ENCODE measurements at regions not wholly inside any gene's neighbourhood (a gene's known extent, or its start where the extent isn't known, plus 50 kb on each side); places are given as distances from the start of the nearest gene placed in this dataset.
A peak's percentile ranks its signal among the peaks of the same experiment; 100 is the strongest.

DNA sequence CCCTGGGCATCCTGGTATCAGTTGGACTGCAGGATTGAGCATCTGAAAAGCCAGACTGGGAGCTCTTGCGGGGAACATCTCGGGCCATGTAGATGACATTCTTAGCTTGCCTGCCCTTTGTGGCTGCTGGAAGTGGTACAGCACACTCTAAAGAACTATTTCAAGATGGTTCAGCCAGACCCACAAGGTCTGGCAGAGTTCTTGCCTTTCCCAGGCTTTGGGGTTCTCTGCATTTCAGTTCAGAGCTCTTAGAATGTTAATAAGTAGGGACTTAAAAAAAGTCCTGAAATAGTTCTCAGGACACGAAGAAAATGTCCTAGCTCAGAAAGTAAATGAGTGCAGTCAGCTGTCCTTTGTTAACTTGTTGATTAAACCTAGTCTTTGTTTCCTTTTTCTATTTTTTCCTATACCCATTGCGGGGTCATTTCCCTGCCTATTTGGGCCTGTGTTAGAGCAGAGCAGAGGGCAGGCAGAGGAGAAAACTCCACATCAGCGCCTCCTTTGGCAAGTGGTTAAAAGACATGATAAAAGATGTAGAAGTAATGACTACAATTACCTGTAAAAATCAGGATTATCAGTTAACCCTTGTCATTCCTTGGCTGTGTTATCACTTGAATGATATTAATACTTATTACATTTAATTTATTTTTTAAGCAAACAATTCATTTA, 291.5 kb downstream of the ZSWIM6 start:
- peak; percentile 17 for DNase-seq

DNA sequence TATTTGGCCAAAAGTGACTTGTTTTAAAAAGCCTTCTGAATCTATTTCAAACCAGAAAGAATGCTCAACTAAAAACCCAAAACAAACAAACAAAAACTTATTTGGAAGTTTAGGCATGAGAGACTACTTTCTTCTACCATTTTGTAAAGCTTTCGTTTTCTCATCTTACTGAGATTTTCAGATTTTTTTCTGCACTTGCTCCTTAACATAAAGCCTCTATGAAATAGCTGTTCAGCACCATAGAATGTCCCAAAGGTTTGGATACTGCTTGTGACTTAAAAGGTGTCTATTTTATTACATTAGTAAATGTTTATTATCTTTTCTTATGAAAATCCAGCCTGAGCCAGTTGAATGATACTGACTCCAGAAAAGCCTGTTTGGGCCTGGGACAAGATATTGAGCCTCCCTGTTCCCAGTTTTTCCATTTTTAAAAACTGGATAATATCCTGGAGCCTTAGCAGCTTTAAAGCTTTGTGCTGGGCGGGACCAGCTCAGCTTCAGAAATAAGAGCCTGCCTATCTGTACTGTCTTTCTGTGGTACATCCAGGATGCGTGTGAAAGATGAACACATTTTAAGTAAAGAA, 292.6 kb downstream of the ZSWIM6 start:
- no peak for DNase-seq

DNA sequence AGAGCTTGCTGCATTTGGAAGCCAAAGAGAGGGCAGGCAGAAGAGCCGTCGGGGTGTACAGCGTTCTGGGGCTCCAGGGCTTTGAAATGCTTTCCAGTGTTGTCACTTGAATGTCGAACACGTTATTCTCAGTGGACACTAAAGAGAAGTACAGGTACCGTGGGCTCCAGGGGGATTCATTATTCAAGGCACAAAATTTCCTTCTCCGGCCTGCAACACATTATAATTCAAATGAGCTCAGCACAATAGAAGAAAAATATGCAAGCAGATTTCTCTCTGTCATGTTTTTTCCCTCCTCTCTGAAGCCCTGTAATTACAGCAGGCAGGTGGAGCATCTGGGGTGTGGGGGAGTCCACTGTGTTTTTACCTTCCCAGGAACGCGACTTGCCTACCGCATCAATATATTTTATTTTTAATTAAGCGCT, 293.1 kb downstream of the ZSWIM6 start:
- DNase-seq = no peak

DNA sequence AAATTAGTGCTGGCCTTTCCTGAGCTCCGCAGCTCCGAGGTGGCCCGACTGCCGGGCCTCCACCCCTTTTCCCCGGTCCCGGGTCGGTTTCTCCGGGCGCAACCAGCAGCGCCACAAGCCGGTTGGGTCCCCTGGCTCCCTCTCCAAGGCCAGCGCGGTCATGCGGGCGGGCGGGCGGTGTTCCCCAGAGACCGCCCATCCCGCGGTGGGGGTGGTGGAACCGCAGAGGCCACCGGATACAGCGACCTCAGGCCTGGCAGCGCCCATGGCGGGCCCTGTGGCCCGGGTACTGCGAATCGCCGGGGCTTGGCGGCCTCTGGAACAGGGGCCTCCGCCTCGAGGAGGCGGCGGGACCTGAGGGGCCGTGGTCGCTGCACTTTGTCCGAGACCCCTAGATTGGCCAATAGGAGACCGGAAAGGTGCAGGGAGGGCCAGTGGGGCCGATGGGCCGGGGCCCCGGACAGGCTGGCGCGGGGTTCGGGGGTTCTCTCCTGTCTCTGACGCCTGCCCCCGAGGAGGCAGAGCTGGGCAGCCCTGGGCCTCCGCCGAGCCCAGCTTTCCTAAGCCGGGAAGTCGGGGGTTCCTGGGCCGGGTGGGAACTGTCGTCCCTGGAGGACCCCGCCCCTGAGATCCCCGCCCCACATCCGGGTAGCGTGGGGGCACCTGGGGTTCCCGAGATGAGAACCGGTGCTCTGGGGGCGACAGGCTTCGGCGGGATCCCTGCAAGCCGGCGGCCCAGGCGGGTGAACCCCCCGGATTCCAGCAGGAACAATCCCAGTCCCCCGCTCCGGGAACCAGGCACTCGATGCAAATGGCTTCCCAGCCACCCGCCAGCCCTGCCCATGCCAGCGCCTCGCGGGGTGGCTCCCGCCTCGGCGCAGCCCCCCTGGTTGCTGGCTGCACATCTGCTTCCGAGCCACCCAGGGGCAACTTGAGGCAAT, 293.9 kb downstream of the ZSWIM6 start:
- no peak for DNase-seq

DNA sequence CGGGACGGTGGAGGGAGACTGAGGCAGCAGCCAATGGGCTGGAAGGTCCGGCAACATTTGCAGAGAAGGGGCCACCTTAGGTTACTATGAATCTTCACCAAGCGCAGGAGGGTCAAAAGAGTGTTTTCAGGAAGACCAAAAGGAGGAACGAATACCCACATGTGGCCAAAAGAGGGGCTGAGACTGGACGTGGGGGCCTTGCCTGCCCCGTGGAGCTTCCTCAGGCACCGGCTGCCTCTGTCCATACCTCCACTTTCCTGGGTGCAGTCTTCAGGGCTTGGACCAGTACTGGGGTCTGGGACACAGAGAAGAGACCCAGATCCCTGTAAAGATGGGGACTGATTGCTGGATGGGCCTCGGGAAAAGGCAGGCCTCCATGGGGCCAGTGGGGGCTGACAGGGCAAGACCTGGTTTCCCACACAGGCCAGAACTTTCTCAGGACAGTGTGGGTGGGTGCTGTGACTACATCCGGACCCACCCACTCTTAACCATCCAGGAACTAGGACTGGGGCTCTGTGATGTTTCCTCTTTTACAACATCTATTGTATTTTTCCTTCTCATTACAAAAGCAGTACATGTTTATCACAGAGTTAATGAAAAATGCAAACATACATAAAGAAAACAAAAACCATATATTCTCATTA, 294.7 kb downstream of the ZSWIM6 start:
- DNase-seq = no peak

DNA sequence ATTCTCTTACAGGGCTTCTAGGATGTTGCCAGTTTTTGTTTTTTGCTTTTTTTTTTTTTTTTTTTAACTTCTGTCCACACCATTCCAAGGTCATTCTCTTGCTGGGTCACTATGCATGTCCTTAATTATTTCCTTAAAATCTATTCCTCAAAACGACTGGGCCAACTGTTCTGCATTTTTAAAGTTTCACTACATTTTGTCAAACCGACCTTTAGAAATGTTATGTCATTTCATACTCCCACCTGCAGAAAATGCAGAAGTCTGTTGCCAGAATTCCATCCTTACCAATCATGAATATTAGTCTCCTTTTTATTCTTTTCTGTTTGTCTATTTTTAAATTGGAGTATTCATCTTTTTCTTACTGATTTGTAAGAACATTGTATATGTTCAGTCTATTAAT, 295.5 kb downstream of the ZSWIM6 start:
- no peak for DNase-seq

DNA sequence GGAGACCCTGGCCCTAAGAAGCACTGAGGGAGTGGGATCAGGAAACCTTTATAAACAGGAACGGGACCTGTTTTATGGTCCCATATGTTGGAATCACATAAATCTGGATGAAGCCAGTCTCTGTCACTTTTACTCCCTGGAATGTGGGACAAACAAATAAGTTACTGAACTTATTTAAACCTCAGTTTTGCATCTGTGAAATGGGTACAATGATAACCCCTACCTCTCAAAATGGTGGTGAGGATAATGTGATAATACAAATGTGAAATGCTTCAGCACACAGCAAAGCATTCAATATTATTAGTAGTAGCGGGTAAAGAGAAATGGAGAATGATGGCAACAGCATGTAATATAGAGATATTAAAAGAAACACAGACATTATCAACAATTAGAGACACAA, 298.9 kb downstream of the ZSWIM6 start:
- DNase-seq = no peak

DNA sequence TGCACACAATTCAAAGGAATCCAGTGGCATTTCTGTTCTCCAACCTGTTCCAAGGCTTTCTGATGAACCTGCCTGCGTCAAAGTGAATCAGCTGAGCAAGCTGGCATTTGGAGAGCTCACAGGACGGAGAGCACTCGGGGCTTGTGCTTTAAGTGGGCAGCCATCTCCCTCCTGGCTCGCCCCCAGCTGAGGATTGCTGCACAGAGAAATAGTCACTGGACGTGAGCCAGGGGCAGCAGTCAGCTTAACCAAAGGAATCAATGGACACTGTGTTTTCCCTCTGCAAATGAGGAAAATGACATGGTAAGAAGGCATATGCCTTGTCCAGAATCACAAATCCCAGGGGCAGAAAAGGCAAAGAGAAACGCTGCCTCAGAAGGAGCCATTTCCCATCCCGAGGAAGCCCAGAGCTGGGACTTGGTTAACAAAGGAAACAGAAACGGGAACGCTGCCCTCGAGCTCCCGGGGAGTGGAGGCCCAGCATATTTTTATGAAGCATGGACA, 299.4 kb downstream of the ZSWIM6 start:
- DNase-seq = no peak

DNA sequence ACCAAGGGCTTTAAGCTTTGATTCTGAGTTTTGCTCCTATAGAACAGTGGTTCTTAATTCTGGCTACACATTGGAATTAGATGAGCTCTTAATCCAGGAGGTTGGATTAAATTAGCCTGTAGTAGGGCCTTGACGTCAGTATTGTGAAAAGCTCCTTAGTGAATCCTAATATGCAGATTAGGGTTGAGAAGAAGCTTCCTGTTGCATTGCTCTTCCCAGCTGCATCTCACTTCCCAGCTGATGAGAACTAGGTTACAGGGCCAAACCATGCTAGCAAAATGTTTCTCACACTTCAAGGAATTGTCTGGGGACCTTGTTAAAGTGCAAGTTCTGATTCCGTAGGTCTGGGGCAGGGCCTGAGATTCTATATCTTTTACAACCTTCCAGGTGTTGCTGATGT, 300.0 kb downstream of the ZSWIM6 start:
- peak; percentile 84 for DNase-seq

DNA sequence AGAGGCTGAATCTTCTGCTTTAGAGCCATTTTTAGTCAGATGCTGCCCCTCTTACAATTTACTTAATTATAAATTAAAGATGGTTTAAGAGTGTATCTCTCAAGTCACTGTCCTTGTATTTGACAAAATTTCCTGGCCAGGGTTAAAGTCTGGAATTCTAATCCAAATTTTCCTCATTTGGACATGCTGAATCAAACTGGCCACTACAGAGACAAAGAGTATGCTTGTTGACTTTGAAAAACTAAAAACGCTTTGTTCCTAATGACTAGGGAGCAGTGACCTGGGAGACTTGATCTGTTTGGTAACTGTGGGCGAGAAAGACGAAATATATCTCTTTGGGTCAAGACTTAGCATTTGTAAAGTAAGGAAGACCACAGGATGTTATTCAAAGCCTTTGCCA, 303.2 kb downstream of the ZSWIM6 start:
- no peak for DNase-seq

DNA sequence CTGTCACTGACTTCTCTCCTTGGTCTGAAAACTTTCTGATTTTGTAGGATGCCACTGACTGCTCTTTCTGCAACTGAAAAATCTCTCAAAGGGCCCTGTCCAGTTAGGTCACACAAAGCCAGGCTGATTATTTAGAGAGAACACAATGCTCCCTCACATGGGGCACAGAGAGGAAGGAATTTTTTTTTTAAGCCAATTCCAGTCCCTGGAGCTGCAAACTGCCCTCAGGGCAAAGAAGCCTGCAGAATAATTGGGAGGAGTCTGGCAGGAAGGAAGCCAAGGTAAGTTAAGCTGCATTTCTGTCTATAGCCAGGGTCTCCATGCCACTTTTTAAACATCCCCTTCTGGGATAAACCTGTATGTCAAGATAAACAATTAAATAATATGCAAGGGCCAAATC, 305.5 kb downstream of the ZSWIM6 start:
- no peak for DNase-seq

DNA sequence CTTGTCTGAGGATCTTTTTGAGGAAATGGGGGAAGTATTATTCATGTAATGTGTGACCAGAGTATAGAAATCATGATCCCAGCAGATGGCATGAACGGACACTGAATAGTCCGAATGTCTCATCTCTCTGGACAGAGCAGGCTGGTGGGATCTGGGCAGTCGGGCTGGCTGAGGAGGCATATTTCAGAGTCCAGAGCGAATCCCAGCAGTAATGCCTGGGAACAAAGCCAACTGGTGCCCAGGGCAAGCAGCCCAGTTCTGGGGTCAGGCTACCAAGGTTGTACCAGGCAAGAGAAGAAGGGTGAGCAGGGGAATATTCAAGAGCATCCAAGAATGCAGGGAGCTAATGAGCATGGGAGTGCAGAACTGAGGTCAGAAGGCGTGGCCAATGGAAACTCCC, 306.4 kb downstream of the ZSWIM6 start:
- DNase-seq = no peak

DNA sequence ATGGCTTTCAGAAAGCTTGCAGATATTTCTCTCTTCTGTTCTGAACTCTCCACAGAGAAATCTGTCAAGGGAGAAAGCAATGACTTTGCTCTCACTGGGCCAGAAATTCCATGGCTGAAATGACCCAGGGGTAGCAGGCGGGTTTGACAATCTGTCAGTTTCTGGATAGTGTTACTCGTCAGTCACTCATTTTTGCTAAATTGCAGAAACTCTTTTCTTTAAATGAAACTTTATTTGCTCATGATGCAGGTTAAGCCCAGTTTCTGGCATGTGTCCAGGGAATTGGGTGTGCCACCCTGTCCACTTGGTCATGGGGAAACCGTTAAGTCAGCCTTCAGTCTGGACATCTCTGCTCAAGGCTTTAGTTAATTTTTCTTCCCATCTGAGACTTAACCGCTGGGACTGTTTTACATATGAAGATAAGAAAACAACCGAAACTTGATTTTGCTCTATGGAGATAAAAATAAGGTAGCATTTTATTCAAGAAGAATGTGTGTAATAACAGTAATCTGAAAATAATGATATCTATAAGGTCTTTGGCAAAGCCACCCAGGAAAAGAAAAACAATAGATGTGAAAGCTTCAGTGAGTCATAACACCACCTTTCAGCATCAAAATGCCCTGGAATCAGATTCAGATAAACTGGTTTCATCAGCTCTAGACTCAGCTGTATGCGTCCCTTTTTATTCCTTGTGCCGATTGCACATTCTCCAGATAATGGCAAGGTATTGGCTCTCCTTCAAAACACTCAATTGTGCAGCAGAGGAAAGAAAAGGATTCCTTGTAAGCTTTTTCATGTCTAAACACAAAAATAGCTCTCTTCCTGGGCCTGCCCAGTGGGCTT, 308.3 kb downstream of the ZSWIM6 start:
- no peak for DNase-seq

DNA sequence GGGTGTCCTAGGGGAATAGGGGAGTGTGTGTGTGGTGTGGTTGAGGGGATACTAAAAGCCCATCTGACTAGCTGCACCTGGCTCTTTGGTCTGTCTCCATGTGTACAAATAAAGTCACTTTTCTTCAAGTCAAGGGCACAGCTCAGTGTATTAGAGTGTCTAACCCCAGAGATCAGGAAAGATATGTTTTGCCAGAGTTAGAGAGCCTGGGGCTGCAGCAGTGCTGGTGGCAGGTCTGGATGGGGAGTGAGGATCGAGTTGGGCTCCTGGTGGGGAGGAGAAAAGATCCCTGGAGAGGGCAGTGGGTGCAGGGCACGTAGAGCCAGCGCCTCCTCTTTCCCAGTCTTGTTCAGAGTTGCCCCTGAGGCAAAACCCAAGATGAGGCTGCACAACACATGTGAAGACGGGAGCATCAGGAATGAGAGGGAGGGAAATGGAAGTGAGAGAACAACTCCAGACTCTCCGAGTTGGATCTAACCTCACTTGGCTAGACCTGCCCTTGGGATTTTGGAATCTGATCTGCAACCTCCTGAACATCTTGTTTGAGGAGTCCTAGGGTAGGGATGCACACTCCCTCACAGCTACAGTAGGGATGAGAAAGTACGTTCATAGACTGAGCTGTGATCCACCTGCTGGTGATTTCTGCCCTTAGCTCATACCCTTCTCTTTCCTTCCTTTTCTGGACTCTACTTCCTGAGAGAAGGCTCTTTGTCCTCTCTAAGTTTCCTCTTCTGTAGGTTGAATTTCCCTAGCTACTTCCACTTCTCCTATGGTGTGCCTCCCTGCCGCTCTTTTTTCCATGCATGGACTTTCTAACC, 309.9 kb downstream of the ZSWIM6 start:
- DNase-seq = peak; percentile 3

DNA sequence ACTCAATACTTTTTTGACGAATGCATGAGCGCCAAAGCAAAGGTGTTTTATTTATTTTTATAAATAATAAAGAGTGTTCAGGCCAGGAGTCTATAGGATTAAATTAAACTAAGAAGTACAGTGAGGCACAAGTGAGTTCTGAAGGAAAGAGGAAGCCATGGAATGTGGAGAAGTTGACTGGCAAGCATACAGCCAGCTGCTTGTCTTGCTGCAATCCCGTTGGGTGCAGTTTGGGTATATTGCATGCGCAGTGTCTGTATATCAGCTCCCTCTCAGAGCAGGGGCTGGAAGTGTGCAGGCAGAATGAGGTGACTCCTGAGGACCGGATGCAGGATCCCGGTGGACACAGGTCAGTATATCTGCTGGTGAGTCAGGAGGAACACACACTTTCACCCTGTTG, 315.6 kb downstream of the ZSWIM6 start:
- no peak for DNase-seq

DNA sequence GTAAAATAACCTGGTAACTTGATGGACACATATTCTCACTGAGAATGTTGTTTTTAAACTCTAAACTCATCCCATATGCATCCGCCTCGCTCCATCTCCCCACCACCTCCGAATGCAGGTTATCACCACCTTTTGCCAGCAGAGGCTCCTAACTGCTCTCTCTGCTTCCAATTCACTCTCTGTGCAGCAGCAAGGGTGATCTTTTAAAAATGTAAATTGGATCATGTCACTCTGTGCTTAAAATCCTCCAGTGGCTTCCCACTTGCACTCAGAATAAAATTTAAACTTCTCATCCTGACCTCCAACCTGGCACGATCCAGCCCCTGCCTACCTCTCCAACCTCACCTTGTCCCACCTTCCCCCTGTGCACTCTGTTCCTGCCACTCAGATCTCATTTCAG, 317.2 kb downstream of the ZSWIM6 start:
- DNase-seq = no peak

DNA sequence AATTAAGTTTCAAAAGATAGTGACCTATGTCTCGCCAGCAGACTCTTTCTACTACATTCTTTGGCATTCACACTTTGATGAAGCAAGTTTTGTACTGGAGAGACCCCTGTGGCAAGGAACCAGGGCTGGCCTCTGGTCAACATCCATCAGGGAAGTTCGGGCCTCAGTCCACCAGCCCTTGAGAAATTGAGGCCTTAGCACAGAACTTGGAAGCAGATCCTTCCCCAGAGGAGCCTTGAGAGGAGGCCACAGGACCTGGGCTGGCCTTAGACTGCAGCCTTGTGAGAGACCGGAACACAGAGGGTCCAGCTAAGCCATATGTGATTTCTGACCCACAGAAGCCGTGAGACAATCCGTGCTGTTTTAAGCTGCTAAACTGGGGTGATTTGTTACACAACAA, 317.9 kb downstream of the ZSWIM6 start:
- no peak for DNase-seq

DNA sequence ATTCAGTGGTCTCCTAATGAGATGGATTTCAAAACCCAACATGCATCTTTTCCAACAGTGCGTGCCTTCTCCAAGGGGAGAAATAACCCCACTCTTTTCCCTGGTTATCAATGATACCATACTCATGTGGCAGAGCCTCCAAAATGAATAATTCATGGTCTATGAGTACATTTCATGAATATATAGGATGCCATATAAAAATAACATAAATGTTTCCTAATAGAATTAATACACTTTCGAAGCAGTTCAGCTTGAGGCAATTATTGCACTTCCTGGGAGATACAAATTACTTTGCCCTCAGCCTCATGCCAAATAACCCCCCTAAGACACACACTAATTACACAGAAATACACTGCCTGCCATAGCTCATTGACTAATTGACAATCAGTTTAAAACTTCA, 318.6 kb downstream of the ZSWIM6 start:
- DNase-seq = no peak

DNA sequence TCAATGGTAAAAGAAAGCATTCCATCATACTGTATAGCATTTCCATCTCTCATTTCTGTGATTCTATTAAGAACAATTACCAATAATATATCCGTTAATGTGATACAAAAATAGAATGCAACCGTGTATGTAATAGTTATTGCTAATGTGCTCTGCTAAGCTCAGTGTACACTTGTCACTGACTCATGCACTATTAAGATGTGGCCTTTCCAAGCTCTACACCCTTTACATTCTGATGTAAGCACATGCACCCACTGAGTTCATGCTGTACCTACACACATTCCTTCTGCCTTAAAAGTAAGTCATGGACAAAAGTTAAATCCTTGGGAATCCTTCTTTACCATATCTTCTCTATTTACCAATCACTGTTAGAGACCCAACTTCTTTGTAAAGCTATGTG, 319.1 kb downstream of the ZSWIM6 start:
- no peak for DNase-seq

DNA sequence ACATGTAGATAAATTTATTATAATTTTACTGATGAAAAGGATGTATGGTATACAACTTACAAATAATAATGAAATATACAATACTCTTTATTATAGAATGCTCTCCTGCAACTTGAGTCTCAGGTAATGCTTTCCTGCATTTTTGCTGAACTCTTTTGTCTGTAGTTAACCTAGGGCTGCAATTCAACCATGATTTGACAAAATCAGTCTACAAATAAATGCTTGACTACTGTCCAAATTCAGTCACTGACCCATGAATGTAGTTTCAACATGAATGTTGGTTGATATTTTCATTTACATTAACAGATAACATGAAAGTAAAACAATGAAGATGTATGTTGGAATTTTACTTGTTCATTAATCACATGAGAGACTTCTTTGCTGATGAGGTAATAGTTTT, 320.9 kb downstream of the ZSWIM6 start:
- DNase-seq = no peak

DNA sequence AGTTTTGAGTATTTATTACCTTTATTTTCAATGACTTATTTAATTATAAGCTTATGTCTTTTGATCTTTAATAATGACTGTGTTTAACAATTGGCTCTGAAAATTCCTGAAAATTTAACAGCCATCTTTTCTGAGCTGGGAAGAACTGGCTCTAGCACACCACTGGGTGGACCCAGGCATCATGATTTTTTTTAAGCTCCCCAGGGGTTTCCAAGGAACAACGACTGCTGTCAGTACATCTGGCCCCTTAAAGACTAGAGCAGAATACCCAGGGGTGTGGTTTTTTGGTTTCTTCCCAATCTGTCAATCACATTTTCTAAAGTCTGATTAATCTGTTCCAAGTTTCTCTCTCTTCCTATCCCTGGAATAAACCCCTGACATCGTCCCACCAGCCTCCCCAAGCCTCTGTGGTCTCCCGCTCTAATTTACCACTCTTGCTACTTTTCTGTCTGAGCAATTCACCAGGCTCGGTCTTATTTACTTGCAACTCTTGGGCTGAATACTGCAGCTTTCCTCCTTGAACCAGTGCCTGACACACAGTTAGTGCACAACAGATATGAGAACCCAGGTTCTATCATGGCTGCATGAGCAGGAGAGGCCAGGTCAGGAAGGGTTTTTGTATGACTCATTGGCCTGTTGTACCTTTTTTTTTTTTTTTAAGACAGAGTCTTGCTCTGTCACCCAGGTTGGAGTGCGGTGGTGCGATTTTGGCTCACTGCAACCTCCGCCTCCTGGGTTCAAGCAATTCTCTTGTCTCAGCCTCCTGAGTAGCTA, 321.9 kb downstream of the ZSWIM6 start:
- peak; percentile 60 for DNase-seq

All from NCI-H82 (cell line).